Right lobe of liver (tissue), 4 donors: ENCODE measurements at regions not wholly inside any gene's neighbourhood (a gene's known extent, or its start where the extent isn't known, plus 50 kb on each side); places are given as distances from the start of the nearest gene placed in this dataset.

Source experiments
- CTCF ChIP-seq, 4 donors: fragments of 200-600 bp in 3 of 4; fragments of 450-650 bp in 1 of 4; IDR thresholded peaks; one replicate each; pipeline versions ENCODE4 v1.5.1 to v1.8.0; 2016 to 2022; ENCODE audit warnings: antibody characterized with exemption in 4 of 4, mild to moderate bottlenecking in 2 of 4
- POLR2A ChIP-seq: fragments of 450-650 bp; IDR thresholded peaks from one replicate; pipeline ENCODE4 v1.6.1; 2017; ENCODE audit warnings: antibody characterized with exemption, mild to moderate bottlenecking
- donor health status: DM: no; HTN: no; CAD: no.
- donor health status: DM: no; HTN: no; CAD: no.
- donor health status: DM: no; HTN: yes; CAD: no.

GRCh38 chr13:42484386-42484785, 89.6 kb upstream of the TNFSF11 start:
- TF ChIP-seq CTCF (IDR thresholded peaks at IDR 0.05) (no peak), POLR2A (no peak)
